ENCODE measurements at regions not wholly inside any gene's neighbourhood (a gene's known extent, or its start where the extent isn't known, plus 50 kb on each side); places are given as distances from the start of the nearest gene placed in this dataset.

DNA sequence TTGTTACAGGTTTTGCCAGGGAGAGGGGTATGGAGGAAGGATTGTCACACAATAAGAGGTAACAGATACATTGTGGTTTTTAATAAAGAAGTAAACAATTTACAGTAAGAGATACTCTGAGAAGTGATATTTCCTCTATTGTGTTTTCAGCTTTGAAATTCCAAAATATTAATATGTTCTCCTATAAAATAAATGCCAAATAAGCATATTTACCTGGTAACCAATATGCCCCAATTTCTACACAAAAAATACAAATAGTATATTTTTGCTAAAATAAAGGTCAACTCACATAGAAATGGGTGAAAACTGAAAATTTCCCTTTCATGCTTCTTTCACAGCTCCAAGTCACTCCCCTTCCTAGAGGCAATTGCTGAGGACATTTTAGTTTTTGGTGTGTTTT lies 437.4 kb upstream of the UBE2E2 start:
- Histone ChIP-seq H3K27ac (no peak overlapping the region), H3K36me3 (no peaks in the 10 kb centered on the region), H3K4me1 (no peaks in the 10 kb centered on the region), H3K9me3 (no peaks in the 10 kb centered on the region), H3K4me3 (no peak overlapping the region), H3K27me3 (no peaks in the 10 kb centered on the region)
- DNase-seq = no peak
- intact Hi-C loops (cut with DNase I) = no loop called here
- no peak for TF ChIP-seq EP300 (IDR thresholded peaks at IDR 0.05)
- TF ChIP-seq POLR2AphosphoS5 (IDR thresholded peaks at IDR 0.05) = no peak
- TF ChIP-seq, protein P1, sequence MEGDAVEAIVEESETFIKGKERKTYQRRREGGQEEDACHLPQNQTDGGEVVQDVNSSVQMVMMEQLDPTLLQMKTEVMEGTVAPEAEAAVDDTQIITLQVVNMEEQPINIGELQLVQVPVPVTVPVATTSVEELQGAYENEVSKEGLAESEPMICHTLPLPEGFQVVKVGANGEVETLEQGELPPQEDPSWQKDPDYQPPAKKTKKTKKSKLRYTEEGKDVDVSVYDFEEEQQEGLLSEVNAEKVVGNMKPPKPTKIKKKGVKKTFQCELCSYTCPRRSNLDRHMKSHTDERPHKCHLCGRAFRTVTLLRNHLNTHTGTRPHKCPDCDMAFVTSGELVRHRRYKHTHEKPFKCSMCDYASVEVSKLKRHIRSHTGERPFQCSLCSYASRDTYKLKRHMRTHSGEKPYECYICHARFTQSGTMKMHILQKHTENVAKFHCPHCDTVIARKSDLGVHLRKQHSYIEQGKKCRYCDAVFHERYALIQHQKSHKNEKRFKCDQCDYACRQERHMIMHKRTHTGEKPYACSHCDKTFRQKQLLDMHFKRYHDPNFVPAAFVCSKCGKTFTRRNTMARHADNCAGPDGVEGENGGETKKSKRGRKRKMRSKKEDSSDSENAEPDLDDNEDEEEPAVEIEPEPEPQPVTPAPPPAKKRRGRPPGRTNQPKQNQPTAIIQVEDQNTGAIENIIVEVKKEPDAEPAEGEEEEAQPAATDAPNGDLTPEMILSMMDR (IDR thresholded peaks at IDR 0.05) = no peak
- no peak for TF ChIP-seq POLR2A (IDR thresholded peaks at IDR 0.05)

DNA sequence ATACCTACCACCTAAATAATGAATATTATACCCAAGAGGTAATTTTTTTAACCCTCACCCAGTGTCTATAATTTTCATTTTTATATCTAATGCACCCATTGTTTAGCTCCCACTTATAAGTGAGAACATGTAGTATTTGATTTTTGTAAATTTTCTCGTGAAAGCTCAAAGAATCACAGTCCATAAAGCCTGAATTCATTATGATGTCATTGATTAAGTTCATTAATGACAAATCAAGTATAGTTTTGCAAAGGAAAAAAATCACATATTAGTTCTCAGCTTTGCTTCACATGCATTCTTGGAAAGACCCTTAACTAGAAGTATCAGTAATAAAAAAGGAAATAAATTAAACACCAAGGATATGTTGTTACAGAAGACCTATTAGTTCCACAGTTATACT lies 425.3 kb upstream of the UBE2E2 start:
- peaks cover 0 to 3% (median 0%) of the 10 kb centered on the region in 4 donors for H3K9me3 ChIP-seq

DNA sequence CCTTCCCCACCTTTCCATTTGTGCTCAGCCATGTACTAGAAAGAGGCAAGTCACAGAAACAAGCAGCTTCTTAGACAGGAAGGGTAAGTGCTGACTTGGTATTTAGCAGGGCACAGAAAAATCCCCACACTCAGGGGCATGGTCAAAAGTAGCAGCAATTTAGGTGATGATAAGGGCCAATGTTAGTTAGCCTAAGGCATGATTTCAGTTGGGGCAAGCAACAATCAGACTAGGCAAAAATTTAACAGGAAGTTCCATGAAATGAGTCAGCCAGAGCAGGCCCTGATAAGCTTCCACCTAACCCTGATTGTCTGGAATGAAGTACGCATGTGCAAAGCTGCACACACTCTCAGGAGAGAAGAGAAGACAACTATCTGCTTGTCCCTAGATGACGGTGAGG lies 423.4 kb upstream of the UBE2E2 start:
- intact Hi-C loops (cut with DNase I) = no loop called here
- Histone ChIP-seq H3K4me1 (no peaks in the 10 kb centered on the region), H3K27me3 (no peaks in the 10 kb centered on the region), H3K4me3 (no peak overlapping the region), H3K9me3 (peaks cover 0 to 3% (median 1%) of the 10 kb centered on the region in 4 donors), H3K27ac (no peak overlapping the region), H3K36me3 (no peaks in the 10 kb centered on the region)
- WGBS, 2 donors = 80 to 82% methylated on average over 2 of the region's 2 CpGs
- TF ChIP-seq POLR2AphosphoS5 (IDR thresholded peaks at IDR 0.05) (no peak), POLR2A (IDR thresholded peaks at IDR 0.05) (no peak), EP300 (IDR thresholded peaks at IDR 0.05) (no peak)
- TF ChIP-seq, protein P1 (IDR thresholded peaks at IDR 0.05) = no peak
- DNase-seq = no peak

More for the DNA sequence above, 425.3 kb upstream of the UBE2E2 start:
- Histone ChIP-seq H3K27me3 (no peaks in the 10 kb centered on the region), H3K4me1 (no peaks in the 10 kb centered on the region), H3K4me3 (no peak overlapping the region), H3K36me3 (no peaks in the 10 kb centered on the region), H3K27ac (no peak overlapping the region)
- TF ChIP-seq EP300 (IDR thresholded peaks at IDR 0.05) (no peak), POLR2A (IDR thresholded peaks at IDR 0.05) (no peak), POLR2AphosphoS5 (IDR thresholded peaks at IDR 0.05) (no peak)
- TF ChIP-seq, protein P1 (IDR thresholded peaks at IDR 0.05) = no peak
- intact Hi-C loops (cut with DNase I) = no loop called here
- no peak for DNase-seq
- WGBS, 2 donors = 78 to 92% methylated on average over 1 of the region's 1 CpG

DNA sequence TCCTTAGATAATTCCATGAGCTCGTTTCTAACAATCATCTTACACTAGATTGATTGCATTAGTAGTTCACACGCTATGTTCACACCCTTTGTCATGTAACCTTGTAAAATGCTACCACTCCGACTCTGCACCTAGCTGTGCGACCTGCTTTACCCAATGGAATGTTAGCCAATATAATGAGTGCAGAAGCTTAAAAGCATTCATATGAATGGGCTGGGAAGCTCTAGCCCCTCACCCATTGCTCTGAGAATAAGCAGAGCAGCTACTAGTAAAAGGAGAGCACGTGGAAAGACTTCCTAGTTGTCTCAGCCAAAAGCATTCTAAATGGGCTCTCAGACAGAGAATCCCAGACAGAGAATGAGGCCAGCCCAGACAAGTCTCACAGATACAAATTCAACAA lies 410.6 kb upstream of the UBE2E2 start:
- Histone ChIP-seq H3K27ac (no peak overlapping the region), H3K4me3 (no peak overlapping the region), H3K9me3 (peaks cover 0 to 4% (median 0%) of the 10 kb centered on the region in 4 donors), H3K36me3 (no peaks in the 10 kb centered on the region), H3K4me1 (no peaks in the 10 kb centered on the region), H3K27me3 (no peaks in the 10 kb centered on the region)
- intact Hi-C loops (cut with DNase I) = no loop called here
- TF ChIP-seq, protein P1 (IDR thresholded peaks at IDR 0.05) = no peak
- 43 to 58% methylated on average over 5 of the region's 5 CpGs for WGBS, 2 donors
- DNase-seq = no peak

DNA sequence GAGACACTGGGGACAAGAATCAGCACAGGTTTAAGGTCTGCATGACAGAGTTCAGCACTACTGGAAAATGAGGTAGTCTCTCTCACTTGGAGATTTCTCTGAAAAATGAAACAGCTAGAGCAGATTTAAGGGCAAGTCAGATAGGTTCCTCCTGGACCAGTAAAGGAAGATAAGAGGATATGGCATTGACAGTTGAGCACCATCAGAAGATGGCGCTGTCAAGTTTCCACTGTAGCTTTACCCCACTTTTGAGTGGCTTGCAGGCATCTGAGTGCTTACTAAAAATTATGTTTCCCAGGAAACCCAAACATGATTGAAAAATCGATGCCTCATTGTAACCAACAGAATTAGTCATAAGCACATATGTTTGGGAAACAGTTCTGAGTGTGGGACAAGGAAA lies 407.2 kb upstream of the UBE2E2 start:
- H3K4me3 ChIP-seq = no peak overlapping the region
- no peaks in the 10 kb centered on the region for H3K27me3 ChIP-seq
- WGBS, 2 donors = 85 to 88% methylated on average over 2 of the region's 2 CpGs
- H3K27ac ChIP-seq = no peak overlapping the region
- H3K4me1 ChIP-seq = no peaks in the 10 kb centered on the region
- no peaks in the 10 kb centered on the region for H3K36me3 ChIP-seq
- H3K9me3 ChIP-seq = no peaks in the 10 kb centered on the region
- intact Hi-C loops (cut with DNase I) = no loop called here
- TF ChIP-seq, protein P1 (IDR thresholded peaks at IDR 0.05) = no peak
- TF ChIP-seq POLR2AphosphoS5 (IDR thresholded peaks at IDR 0.05) (no peak), POLR2A (IDR thresholded peaks at IDR 0.05) (no peak), EP300 (IDR thresholded peaks at IDR 0.05) (no peak)
- no peak for DNase-seq
